ENCODE measurements at regions not wholly inside any gene's neighbourhood (a gene's known extent, or its start where the extent isn't known, plus 50 kb on each side); places are given as distances from the start of the nearest gene placed in this dataset.

DNA sequence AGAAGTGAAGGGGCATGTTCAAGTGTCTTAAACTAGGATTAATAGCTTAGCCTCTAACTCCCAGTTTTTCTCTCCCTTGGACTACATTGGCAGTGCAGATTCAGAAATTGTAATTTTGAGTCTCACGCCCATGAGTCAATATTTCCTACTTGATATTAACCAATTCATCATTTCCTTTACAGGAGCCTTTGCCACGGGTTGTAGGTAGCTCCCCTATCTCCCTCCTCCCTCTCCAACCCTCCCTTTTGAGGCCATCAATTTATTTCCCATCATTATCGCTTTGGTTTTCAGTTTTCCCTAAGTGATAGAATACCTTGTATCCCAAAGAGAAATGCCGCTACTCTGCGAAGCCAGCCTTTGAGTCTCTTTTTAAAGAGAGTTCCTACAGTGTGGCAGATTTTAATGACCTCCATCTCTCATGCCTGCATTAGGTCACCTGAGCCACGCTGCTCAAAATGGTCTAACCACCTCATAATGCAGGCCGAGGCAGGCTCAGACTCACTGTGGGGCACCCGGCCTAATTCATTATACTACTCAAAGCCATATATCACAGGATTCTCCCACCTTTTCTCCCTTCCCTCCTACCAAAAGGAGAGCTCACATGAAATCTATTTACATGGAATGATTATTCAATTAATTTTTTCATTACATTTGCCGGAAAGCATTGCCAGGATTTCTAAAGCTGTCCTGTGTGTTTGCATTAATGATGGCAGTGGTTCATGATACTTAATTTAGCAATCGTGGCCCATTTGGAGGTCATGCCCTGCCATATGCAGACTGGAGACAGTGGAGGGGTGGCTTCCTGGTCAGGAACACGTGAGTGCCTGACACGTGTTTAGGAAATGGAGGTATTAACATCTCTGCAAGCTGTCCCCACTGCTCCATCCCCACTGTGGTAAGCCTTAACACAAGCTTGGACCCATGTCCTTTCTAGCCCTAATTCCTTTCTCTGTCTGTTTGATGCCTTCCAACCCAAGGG is 448.2 kb upstream of the AUTS2 start:
- DNase-seq: no peak

DNA sequence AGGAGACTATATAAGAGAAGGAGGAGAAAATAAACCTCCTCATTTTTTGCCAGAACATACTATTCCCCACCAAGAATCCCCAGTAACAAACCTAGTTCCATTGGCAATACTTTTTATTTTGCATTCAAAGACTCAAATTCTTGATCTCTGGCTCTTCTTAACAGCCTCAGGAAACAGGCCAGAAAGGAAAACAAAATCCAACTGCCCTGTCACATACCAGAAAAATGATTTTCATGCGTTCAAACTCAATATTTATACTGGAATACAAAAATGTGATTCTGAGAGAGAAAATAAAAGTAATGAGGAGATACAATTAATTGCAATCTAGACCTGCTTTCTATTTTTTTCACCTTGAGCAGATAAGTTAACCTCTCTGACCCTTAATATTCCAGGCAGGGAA is 435.9 kb upstream of the AUTS2 start:
- no peak for DNase-seq

DNA sequence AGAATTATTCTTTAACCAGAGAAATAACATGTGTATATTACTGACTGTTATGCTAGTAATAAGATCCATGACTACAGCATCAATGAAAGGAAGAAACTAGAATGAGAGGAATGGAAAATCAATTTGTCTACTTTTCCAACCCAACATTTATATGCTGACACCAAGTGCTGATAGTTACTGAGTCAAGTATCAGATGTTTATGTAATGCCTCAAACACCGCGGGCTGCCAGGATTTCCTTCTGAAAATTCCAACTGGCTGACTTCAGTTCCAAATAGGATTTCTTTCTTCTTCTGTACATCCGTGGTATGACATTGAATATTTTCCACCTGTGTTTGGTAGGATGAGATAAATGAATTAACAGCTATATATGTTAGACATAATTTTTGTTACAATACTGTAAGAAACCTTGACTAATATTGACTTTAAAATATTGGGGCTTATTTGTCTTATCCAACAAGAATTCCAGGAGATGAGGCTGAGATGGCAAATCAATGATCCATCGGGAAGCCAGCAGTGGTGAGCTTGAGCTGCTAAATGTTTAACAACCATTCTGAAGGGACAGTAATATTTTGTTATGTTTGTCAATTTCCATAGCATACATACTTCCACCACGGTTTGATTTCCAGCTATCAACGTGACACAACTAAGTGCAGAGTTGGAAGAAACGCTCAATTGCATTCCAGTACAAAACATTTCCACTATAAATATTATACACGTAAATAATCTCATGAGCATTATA is 435.2 kb upstream of the AUTS2 start:
- no peak for DNase-seq

DNA sequence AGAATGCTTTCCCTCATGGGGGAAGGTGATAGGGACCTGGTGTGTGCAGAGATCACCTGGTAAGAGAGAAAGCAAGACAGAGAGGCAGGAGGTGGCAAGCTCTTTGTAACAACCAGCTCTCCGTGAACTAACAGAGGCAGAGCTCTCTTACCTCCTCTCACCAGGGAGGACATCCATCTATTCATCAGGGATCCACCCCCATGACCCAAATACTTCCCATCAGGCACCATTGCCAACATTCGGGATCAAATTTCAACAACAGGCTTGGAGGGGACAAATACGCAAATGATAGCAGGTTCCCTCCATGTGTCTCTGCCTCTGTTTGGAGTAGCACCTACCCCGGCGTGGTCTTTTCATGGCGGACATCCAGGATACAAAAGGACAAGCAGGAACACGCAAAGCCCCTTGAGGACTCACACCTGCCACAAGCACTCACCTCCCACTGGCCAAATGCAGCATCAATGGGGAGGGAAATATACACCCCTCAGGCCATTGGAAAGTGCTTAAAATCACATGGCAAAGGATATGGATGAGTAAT is 431.2 kb upstream of the AUTS2 start:
- peak; percentile 99 for DNase-seq

DNA sequence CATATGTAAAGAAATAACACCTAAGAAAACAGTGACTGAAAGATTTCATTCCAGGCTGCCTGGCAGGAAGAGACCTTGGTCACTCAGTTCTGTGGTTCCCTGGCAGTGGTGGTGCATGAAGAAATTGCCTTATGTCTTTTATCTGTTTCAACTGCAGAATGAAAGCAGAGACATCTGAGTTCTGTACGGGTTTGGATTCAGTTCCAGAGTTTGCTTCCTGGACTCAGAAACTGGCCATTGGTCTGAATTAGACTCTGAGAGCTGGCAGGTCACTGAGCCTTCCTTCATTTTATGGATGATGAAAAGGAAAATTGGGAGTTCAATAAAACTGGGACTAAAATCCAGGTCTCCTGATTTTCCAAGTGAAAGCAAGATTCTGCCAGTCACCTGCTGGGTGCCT is 428.9 kb upstream of the AUTS2 start:
- no peak for DNase-seq

DNA sequence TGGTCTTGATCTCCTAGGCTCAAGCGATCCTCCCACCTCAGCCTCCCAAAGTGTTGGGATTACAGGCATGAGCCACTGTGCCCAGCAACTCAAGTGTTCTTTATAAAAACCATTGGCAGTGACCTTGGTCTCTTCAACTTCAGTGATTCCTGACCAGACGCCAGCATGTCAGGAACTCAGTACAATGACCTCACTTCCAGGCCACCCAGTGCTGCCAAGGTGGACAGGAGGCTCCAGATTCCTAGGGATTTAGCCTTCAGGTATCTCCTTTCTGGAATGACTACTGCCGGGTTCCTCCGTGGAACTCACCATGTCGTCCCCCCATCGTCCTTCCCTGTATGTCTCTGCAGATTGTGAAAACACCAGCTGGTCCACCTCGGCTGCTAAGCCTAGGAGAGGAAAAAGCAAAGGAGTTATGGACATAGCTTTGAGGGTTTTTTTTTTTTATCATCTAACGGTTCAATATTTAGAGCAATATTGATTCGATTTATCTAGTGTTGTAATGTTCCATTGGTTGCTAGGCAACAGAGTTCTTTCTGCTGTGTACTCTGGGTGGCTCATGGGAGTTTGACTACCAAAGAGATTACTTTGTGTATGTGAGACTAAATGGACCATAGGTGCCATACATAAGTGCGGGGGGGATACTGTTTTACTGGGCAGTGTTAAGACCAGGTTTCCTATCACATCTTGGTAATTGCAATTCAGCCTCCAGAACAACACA is 425.8 kb upstream of the AUTS2 start:
- DNase-seq: peak; percentile 16

DNA sequence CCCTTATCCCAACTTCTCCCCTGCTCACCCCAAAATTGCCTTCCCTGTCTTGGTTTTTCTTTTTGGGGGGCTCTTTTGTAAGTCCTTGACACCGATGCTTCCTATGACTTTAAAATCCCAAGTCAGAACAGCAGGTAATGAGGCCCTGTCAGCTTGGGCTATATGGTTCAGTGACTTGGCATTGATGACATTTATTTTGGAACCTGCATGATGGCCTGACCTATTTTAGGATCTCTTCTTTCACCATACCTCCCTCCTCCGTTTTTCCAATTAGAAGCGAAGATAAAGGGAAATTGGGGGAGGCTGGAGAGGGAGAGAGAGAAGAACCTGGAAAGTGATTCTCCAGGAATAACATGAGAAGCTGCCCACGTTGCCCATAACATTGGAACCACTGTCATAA is 424.9 kb upstream of the AUTS2 start:
- no peak for DNase-seq

DNA sequence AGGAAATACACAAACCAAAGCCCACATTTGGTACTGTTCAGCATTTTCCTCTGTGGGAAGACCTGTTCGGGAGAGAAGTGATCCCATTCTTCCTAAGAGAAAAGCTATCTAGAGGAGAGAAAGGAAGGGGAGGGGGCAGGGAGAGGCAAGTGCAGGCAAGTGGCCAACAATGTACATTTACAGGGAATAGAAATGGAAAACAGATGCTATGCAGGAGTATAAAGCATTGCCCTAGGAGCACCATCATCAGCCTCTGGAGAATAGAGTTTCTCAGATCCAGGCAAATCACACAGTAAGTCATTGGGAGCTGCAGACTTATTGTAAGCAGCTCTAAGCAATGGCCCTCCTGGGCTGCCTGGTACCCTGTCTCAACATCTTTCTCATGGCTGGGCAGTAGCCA is 424.4 kb upstream of the AUTS2 start:
- DNase-seq: peak; percentile 15

DNA sequence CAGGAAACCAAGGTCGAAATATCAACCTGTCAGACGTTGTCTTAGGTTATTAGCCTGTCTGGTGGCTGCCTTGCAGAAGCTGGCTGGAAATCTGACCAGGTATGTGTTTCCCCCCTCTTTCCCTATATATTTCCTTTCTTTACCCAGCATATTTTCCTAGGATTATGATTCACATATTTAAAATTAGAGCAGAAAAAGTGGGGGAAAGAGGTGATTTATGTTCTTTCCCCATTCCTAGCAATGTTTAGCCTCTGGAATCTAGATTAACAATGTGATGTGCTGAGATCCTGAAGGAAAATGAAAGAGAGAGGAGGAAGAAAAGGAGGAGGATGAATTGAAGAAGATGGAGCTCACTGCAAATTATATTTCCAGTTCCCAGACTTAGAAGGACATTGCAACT is 421.4 kb upstream of the AUTS2 start:
- DNase-seq: no peak

DNA sequence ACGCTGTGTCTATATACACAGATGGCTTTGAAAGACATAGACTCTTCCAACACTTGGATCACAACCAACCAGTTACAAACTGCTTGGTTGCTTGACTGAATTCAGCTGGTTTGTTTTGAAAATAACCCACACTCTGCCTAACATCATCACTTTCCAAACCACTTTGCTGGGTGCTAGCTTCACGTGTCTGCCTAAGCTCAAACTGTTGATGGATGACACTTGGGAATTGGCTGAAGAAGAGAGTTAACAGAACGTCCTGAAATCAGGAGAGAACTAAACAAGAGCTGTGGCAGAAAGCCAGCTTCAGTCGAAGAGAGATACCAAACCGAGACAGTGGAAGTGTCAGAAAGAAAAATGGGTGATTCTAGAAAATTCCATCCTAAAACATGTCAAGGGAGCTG is 420.8 kb upstream of the AUTS2 start:
- no peak for DNase-seq

DNA sequence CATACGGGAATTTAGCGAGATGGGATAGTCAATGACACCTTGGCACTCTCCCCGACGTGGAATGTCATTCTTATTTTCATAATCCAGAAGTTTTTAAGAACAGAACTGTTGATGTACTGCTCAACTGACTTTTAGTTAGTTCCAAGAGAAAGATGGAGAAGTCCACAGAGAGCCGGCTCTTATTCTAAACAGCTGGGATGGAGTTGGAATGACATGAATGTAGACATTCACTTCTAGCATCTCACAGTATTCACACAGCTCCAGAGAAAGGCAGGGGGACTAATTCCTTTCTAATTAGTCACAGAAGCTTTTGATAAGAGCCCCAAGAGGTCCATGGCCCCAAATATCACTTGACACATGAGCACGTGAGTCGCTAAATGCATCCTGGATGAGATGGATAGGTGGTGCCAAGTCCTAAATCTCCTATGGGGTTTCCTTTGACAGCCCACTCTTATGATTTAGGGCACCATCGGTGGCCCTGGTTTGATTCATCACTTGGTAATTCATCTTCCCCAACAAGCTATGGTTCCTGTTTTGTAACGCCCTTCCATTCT is 420.3 kb upstream of the AUTS2 start:
- no peak for DNase-seq

DNA sequence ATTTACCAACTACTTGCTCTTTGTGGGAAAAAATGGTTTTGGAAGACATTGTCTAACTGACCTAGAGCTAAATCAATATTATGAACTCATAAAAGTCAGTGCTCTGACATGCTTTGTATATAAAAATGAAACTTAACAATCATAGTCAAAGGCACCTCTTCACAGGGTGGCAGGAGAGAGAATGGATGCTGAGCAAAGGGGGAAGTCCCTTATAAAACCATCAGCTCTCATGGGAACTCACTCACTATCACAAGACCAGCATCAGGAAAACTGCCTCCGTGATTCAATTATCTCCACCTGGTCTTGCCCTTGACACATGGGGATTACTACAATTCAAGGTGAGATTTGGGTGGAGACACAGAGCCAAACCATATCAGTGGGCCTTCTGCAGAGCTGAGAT is 417.6 kb upstream of the AUTS2 start:
- DNase-seq: no peak

DNA sequence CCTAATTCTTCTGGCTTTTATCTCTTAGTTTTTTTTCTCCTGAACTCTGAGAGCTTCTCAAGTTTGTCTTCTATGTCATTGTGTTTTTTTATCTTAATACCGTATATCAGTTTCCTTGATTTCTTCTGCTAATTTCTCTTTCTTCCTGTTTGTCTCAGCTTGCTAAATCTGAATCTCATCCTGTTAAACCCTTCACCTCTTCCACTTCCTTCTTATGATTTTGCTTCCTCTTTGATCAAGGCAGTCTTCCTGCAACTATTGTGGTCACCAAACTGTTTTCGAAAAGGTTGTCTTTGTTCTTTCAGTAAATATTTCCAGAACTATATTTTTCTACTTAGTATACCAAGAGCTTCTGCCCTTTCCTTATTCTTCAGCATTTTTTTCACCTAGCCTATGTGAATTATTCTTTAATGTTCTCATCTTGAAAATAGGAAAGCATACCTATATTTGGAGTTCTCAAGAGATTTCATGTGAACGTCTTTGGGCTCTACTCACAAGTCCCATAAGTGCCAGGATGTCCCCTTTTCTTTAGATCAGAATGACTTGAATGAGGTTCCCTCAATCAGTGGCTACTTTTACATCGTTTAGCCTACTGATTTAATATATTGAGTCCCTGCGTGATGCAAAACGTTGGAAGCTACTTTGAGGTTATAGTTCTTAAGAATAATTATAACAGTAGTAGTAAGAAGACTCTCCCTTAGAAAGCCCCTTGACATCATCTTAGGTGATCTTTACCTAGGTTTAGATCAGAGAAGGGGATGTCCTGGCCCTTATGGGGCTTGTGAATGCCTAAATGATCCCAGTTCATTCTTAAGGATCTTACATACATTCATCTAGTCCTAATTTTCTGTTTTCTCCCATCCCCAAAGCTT is 415.4 kb upstream of the AUTS2 start:
- no peak for DNase-seq

DNA sequence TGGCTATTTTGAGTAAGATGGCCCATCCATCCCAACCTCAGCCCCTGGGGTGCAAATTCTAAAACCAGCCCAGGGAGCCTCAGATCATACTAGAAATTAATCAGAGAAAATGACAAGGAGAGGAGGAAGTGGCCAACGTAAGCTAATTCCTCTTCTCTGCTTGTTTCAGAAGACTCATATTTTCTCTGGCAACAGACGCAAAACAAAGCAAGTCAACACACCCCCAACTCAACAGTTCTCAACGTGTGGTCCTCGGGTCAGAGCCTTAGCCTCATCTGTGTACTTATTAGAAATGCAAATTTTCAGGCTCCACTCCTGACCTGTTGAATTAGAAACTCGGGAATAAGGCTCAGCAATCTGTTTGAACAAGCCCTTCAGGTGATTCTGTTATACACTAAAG is 413.9 kb upstream of the AUTS2 start:
- DNase-seq: no peak

DNA sequence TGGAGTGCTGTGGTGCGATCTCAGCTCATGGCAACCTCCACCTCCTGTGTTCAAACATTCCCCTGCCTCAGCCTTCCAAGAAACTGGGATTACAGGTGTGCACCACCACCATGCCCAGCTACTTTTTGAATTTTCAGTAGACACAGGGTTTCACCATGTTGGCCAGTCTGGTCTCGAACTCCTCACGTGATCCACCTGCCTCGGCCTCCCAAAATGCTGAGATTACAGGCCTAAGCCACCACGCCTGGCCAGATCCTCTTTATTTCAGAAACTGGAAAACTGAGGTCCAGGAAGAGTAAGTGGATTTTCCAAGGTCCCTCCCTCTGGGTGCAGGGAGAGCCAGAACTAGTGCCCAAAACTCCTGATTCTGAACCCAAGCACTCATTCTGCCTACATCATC is 413.1 kb upstream of the AUTS2 start:
- DNase-seq: no peak

DNA sequence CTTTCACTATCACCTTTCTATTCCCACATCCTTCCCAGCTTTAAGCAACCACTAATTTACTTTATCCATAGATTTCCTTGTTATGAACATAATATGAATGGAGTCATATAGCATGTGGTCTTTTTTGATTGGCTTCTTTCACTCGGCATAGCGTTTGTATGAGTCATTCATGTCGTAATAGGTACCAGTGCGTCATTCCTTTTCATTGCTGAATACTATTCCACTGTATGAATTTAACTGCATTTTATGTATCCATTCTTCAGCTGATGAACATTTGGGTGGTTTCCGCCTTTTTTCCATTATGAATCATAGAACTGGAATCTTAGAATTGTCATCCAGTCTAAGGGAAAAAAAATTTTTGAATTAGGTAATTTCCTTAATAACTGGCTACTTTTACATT is 411.3 kb upstream of the AUTS2 start:
- DNase-seq: no peak

DNA sequence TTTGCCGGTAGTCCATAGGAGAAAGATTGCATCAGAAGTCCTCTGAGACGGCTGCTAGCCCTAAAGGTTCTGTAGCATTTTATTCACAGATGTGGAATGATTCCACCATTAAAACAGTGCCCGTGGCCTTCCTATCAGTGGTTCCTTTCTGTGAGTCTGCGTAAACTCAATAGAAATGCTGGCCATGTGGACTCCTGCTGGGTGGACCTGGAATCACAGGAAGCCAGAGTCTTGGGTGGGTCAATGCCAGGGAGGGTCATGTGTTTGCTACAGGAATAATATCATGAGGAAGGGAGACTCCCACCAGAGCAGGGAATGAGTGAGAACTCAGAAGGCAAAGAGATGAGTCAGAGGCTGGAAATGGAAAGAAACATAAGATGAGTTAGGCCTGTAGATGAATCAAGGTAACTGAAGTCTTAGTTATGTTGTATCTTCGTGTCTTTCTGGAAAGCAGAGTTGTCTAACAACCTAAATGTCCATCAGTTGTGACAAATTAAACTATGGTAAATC is 410.4 kb upstream of the AUTS2 start:
- DNase-seq: no peak

DNA sequence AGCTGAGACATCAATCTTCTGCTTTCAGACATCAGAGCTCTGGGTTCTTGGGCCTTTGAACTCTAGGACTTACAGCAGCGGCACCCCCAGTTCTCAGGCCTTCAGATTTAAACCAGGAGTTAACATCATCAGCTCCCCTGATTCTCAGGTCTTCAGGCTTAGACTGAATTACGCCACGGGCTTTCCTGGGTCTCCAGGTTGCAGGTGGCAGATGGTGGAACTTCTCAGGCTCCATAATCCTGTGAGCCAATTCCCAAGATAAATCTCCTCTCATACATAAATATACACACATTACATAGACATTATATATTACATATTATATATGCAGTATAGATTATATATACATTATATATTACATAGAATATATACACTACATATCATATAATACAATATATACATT is 408.9 kb upstream of the AUTS2 start:
- no peak for DNase-seq

DNA sequence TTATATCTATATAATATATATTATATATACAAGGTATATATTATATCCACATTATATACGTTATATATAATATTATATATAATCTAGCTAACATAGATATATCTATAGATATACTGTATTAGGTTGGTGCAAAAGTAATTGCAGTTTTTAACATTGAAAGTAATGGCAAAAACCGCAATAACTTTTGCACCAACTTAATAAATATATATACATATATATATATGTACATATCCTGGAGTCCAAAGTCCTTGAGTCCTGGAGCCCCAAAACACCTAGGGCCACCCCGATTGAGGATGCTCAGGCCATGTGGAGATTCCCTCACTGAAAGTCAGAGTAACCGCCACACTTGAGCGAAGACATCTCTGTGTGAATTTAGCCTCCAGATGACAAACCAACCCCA is 408.2 kb upstream of the AUTS2 start:
- DNase-seq: no peak

DNA sequence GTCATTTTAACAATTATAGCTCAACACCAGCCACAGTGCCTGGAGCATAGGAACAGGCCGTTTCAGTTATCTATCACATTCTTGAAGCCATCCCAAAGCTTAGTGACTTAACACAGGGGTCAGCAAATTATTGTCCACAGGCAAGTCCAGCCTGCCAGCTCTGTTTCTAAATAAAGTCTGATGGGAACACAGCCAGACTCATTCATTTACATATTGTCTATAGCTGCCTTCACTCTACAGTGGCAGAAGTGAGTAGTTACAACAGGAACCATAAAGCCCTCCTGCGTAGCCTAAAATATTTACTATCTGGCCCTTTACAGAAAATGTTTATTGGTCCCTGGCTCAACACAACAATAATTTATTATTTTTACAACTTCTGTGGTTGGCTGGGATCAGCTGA is 407.5 kb upstream of the AUTS2 start:
- no peak for DNase-seq

DNA sequence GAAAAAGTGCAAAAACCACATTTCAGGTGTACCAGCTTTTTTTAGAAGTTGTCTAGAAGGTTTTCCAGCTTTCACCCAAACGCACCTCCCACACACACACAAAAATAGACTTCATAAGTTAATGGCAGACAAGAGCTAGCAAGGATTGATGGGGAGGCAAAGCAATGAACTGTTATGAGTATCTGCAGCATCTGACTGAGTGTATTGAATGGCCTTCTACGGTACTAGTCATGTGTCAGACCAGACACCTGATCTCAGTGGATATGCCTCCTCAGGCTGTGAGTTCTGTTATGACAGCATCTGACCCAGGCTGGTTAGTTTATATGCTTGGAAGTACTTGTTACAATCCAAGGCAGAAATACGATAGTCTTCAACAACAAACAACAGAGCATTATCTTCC is 406.1 kb upstream of the AUTS2 start:
- DNase-seq: no peak

DNA sequence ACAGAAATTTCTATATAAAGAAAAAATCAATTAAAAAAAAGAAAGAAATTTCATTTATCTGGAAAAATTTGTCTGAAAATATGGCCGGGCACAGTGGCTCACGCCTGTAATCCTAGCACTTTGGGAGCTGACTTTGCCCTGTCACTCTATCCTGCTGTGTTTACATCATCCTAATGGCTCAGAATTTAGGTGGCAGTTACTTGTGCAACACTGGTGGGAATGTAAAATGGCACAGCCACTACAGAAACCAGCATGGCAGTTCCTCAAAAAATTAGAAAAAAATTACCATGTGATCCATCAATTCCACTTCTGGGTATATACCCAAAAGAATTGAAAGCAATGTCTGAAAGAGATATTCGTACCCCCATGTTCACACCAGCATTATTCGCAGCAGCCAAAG is 405.2 kb upstream of the AUTS2 start:
- DNase-seq: no peak

Data from NCI-H345 (cell line).